ENCODE measurements at regions not wholly inside any gene's neighbourhood (a gene's known extent, or its start where the extent isn't known, plus 50 kb on each side); places are given as distances from the start of the nearest gene placed in this dataset.

GRCh38 chrY:7320751-7321150 is 409.2 kb upstream of the AMELY start:
- no peak for TF ChIP-seq CREB1 (CRISPR knock-in tag; IDR thresholded peaks at IDR 0.05; ENCODE audit: low read depth)
- TF ChIP-seq CTCF (conservative IDR thresholded peaks at IDR 0.05; ENCODE audit: low read depth in 2 of 2): no peak
- TF ChIP-seq EZH2 (IDR thresholded peaks at IDR 0.05; ENCODE audit: low read depth, unreplicated experiment): no peak
- no peak for TF ChIP-seq EZH2phosphoT487 (IDR thresholded peaks at IDR 0.05; ENCODE audit: unreplicated experiment)

All from GM23338 (cell line).